ENCODE measurements at regions not wholly inside any gene's neighbourhood (a gene's known extent, or its start where the extent isn't known, plus 50 kb on each side); places are given as distances from the start of the nearest gene placed in this dataset.

- TF ChIP-seq CTCF (IDR thresholded peaks at IDR 0.05), result no peak
- TF ChIP-seq POLR2AphosphoS5 (IDR thresholded peaks at IDR 0.05), result no peak
These were observed 750.9 kb upstream of the GOT2 start for GRCh38 chr16:59484833-59485516.
